Liver (tissue), 2 donors: ENCODE measurements at regions not wholly inside any gene's neighbourhood (a gene's known extent, or its start where the extent isn't known, plus 50 kb on each side); places are given as distances from the start of the nearest gene placed in this dataset.

Experiments
- CTCF ChIP-seq: fragments of 150-350 bp; IDR thresholded peaks from 2 replicates; pipeline ENCODE4 v1.5.1; 2017; ENCODE audit warnings: improper control_type of control experiment, low read depth, low read length; ENCODE audit not compliant: missing input control
- YY1 ChIP-seq: IDR thresholded peaks from 2 replicates; pipeline ENCODE4 v1.6.1; 2016; ENCODE audit warnings: antibody characterized with exemption, mild to moderate bottlenecking
- donor health status: healthy.

- no peak for TF ChIP-seq CTCF
- TF ChIP-seq YY1, result no peak
Observed at GRCh38 chr10:21175797-21176196, 278.7 kb upstream of the NEBL start.
